Stimulated activated CD8-positive, alpha-beta memory T cell treated with anti-CD3 and anti-CD28 coated beads, Interleukin-15, amount 100 ng/mL, for 24 hours (primary cell): ENCODE measurements at regions not wholly inside any gene's neighbourhood (a gene's known extent, or its start where the extent isn't known, plus 50 kb on each side); places are given as distances from the start of the nearest gene placed in this dataset.
"Not testable (repeated sequence)": the region's sequence is repeated elsewhere in the genome, so short reads cannot be mapped to it uniquely, and the experiment has no call there.

ENCODE experiments used
- DNase-seq: peaks from one replicate; pipeline ENCODE4 v3.0.0-alpha.2; 2020; ENCODE audit warnings: low read depth

- no peak for DNase-seq
Measured at GRCh38 chr4:101670370-101670769, 120.2 kb upstream of the BANK1 start.

GRCh38 chr4:101669832-101670188, 120.7 kb upstream of the BANK1 start:
- DNase-seq: no peak

- no peak for DNase-seq
Measured at GRCh38 chr4:101669138-101669831, 121.2 kb upstream of the BANK1 start.

GRCh38 chr4:101667348-101667747, 123.2 kb upstream of the BANK1 start:
- DNase-seq: no peak

- DNase-seq: no peak
Measured at GRCh38 chr4:101660607-101661006, 129.9 kb upstream of the BANK1 start.

- DNase-seq: no peak
Measured at GRCh38 chr4:101655857-101656256, 134.7 kb upstream of the BANK1 start.

- no peak for DNase-seq
Measured at GRCh38 chr4:101655005-101655404, 135.5 kb upstream of the BANK1 start.

GRCh38 chr4:101651778-101652177, 138.8 kb upstream of the BANK1 start:
- no peak for DNase-seq

- DNase-seq: no peak
Measured at GRCh38 chr4:101649790-101650515, 140.6 kb upstream of the BANK1 start.

- DNase-seq: no peak
Measured at GRCh38 chr4:101647710-101648034, 142.9 kb upstream of the BANK1 start.

GRCh38 chr4:101644516-101644915, 146.0 kb upstream of the BANK1 start:
- no peak for DNase-seq

- no peak for DNase-seq
Measured at GRCh38 chr4:101643186-101643837, 147.2 kb upstream of the BANK1 start.

- DNase-seq: not testable (repeated sequence)
Measured at GRCh38 chr4:101632766-101633165, 157.8 kb upstream of the BANK1 start.

- DNase-seq: no peak
Measured at GRCh38 chr4:101630319-101630986, 160.1 kb upstream of the BANK1 start.

- DNase-seq: no peak
Measured at GRCh38 chr4:101621120-101621519, 169.4 kb upstream of the BANK1 start.

- DNase-seq: no peak
Measured at GRCh38 chr4:101615652-101616051, 174.9 kb upstream of the BANK1 start.

GRCh38 chr4:101606989-101607388, 183.5 kb upstream of the BANK1 start:
- not testable (repeated sequence) for DNase-seq

GRCh38 chr4:101604976-101605375, 185.6 kb upstream of the BANK1 start:
- DNase-seq: no peak

GRCh38 chr4:101600287-101600686, 190.2 kb upstream of the BANK1 start:
- DNase-seq: no peak

- no peak for DNase-seq
Measured at GRCh38 chr4:101599620-101600019, 190.9 kb upstream of the BANK1 start.

GRCh38 chr4:101596781-101597552, 193.6 kb upstream of the BANK1 start:
- DNase-seq: no peak

GRCh38 chr4:101594588-101594987, 195.9 kb upstream of the BANK1 start:
- DNase-seq: no peak
